ENCODE measurements at regions not wholly inside any gene's neighbourhood (a gene's known extent, or its start where the extent isn't known, plus 50 kb on each side); places are given as distances from the start of the nearest gene placed in this dataset.

- TF ChIP-seq CTCF (optimal IDR thresholded peaks at IDR 0.05 in 1 of 3, IDR thresholded peaks at IDR 0.05 in 1 of 3, conservative IDR thresholded peaks at IDR 0.05 in 1 of 3; ENCODE audit: extremely low read depth in 1 of 3, insufficient read depth in 2 of 3, low read length in 3 of 3) = no peak
- TF ChIP-seq EZH2 (IDR thresholded peaks at IDR 0.05; ENCODE audit: low read length) = no peak
These were observed 75.4 kb upstream of the IGFBP5 start for GRCh38 chr2:216770717-216771116.
